GM19397 (cell line): ENCODE measurements at regions not wholly inside any gene's neighbourhood (a gene's known extent, or its start where the extent isn't known, plus 50 kb on each side); places are given as distances from the start of the nearest gene placed in this dataset.

Experiments
- ATAC-seq: cut with Tn5 transposase; IDR thresholded peaks from one replicate; pipeline ENCODE4 v1.9.1; 2021; ENCODE audit warnings: mild to moderate bottlenecking, moderate library complexity; ENCODE audit not compliant: unreplicated experiment

- no peak for ATAC-seq
Measured at GRCh38 chr11:103659743-103660142, 376.7 kb upstream of the DDI1 start.

- no peak for ATAC-seq
Measured at GRCh38 chr11:103661185-103661584, 375.3 kb upstream of the DDI1 start.

- no peak for ATAC-seq
Measured at GRCh38 chr11:103661991-103662390, 374.4 kb upstream of the DDI1 start.

GRCh38 chr11:103662880-103663279 lies 373.6 kb upstream of the DDI1 start:
- ATAC-seq = no peak

DNA sequence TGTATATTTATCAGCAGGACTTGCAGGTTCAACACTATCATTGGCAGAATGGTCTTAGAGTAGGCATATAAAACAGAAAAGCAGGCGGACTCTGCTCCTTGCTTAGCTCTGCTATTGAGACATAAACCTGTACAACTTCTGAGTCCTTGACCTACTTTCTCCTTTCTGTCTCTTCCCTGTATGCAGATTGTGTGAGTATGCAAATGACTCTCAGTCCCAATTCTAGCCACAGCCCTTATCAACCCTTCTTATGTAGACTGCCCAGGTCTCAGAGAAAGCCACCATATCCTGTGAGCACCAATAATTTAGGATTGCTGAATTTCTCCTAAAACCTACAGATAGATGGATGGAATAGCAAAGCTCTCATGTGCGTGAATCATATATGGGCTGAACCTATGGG lies 367.6 kb upstream of the DDI1 start:
- ATAC-seq = no peak

- no peak for ATAC-seq
Measured at GRCh38 chr11:103671143-103671651, 365.2 kb upstream of the DDI1 start.

GRCh38 chr11:103673773-103674172 lies 362.7 kb upstream of the DDI1 start:
- no peak for ATAC-seq

- no peak for ATAC-seq
Measured at GRCh38 chr11:103676413-103676812, 360.0 kb upstream of the DDI1 start.

GRCh38 chr11:103680826-103681225 lies 355.6 kb upstream of the DDI1 start:
- ATAC-seq = no peak

DNA sequence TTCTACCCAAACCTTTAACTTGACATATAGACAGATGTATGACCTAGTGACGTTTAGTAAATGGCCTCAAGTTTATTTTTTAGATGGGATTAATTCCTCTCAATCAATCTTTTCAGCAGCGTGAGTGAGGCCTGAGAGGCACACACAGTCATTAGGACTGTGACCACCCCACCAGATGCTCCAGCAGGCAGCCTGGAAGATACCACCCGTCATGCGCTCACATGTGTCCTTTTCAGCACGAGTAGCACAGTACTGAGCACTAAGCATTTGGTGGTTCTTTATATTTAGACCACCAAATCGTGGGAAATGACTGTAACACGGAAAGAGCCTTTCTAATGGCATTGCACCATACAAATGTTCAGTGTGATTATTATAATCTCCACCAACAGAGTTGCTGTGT lies 354.6 kb upstream of the DDI1 start:
- peak; percentile 23 for ATAC-seq

DNA sequence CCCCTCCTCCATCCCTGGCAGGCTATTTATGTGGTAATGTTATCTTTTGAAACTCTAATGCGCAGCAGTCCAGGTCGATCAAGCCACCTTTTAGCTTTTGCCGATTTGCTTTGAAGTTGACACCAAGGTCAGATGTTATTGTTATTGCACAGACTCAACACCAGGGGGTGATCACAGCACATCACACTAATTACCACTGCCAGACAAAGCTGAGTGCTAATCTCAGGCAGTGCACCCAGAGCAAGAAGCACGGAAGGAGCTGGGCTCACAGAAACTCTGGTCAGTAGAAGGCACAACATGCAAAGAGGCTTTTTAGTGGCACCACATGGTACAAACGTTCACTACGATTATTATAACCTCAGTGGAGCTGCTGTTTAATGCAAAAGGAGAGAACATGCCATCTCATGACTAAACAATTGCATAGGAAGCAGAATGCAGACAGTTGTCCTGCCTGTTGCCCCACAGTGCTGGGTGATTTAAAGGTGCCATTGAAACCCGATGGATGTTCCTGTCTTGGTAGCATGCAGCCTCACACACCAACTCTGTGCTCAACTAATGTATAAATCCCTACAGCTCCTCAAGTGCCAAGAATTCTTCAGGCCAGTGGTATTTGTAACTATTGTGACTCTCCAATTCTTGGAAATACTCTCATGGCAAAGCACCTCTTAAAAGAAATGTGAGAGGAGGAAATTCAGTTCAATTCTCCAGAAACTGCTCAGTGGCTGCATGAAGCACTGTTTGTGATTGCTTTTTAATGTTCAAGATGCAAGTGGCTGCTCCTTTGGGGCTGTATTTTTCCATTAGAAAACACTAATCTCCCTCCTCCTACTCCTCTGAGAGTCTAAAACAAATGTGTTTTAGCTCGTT lies 353.9 kb upstream of the DDI1 start:
- ATAC-seq = peak; percentile 94

GRCh38 chr11:103683576-103683975 lies 352.9 kb upstream of the DDI1 start:
- no peak for ATAC-seq

DNA sequence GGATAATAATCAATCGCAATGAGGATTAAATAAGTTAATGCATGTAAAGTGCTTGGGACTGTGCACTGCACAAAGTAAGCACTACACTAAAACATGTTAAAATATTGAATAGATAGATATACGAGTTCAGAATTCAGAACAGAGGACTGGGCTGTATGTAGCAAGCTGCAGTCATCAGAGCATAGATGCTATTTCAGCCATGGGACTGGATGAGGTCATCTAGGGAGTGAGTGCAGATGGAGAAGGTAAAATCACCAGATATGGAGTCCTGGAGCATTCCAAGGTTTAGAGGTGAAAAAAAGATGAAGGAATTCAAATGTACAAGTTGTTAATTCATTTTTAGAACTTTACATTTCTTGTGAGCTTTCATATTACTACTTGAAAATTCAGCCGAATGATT lies 347.5 kb upstream of the DDI1 start:
- no peak for ATAC-seq

DNA sequence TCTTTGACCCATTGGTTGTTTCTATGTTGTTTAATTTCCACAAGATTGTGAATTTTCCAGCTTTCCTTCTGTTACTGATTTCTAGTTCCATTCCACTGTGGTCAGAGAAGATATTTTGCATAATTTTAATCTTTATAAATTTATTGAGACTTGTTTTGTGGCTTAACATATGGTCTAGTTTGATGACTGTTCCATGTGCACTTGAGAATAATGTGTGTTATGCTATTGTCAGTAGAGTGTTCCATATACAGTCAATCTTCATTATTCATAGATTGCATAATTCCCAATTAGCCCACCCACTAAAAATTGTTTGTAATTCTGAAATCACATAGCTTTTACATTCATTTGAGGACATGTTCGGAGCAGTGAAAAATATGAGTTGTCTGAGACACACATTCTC lies 346.1 kb upstream of the DDI1 start:
- no peak for ATAC-seq

- no peak for ATAC-seq
Measured at GRCh38 chr11:103696123-103696522, 340.3 kb upstream of the DDI1 start.

- ATAC-seq = no peak
Measured at GRCh38 chr11:103699216-103699615, 337.2 kb upstream of the DDI1 start.

GRCh38 chr11:103699656-103700055 lies 336.8 kb upstream of the DDI1 start:
- no peak for ATAC-seq

DNA sequence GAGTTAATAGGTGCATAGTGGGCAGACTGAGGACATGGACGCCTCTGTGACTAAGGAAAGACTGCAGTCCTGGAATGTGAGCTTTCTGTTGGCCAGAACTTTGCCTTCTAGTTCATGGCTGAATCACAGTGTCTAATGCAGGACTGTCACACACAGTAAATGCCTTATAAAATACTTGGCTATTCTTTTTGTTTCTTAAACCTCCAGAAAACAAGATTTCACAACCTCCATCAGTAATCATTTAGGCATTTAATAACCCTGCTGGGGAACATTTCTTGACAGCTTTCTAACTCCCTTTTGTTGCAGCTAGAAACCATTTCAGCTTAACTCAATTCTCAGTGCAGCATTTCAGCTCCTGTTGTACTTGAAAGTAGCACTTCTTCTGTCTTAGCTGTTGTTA lies 335.8 kb upstream of the DDI1 start:
- ATAC-seq = no peak

DNA sequence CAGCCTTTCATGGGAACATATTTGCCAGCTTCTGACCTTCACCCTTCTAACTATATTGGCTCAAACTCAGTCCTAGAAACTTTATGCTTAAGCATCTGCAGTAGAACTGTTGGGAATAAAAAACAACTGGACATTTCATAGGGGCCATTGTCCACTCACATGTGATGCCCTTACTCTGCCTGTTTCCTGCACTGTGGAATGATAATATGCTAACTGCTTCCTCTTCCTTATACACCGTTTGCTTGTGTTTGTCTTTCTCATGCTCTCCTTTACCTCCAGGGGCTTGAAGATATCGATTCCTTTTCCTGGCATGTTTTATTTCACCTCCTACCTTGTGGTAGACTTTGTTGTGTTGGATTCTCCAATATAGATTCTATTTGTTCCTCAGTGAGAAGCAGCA lies 333.0 kb upstream of the DDI1 start:
- no peak for ATAC-seq

- no peak for ATAC-seq
Measured at GRCh38 chr11:103703954-103704353, 332.5 kb upstream of the DDI1 start.

- no peak for ATAC-seq
Measured at GRCh38 chr11:103705642-103706041, 330.8 kb upstream of the DDI1 start.

- peak; percentile 74 for ATAC-seq
Measured at GRCh38 chr11:103709371-103709770, 327.1 kb upstream of the DDI1 start.

GRCh38 chr11:103714246-103714645 lies 322.2 kb upstream of the DDI1 start:
- ATAC-seq = no peak
